Uterus (tissue), 2 donors: ENCODE measurements at regions not wholly inside any gene's neighbourhood (a gene's known extent, or its start where the extent isn't known, plus 50 kb on each side); places are given as distances from the start of the nearest gene placed in this dataset.

Experiments
- CTCF ChIP-seq, 4 experiments: fragments of 200-600 bp in 2 of 4; fragments of 450-650 bp in 2 of 4; sonication (generic) in 2 of 4; IDR thresholded peaks; one replicate each; pipeline ENCODE4 v1.5.1; 2016 to 2019; ENCODE audit warnings: antibody characterized with exemption in 4 of 4, mild to moderate bottlenecking in 2 of 4, moderate library complexity in 1 of 4
- POLR2A ChIP-seq, 2 donors: fragments of 450-650 bp; IDR thresholded peaks; one replicate each; pipeline ENCODE4 v1.6.1; 2016; ENCODE audit warnings: antibody characterized with exemption in 2 of 2, mild to moderate bottlenecking in 1 of 2, moderate library complexity in 1 of 2

DNA sequence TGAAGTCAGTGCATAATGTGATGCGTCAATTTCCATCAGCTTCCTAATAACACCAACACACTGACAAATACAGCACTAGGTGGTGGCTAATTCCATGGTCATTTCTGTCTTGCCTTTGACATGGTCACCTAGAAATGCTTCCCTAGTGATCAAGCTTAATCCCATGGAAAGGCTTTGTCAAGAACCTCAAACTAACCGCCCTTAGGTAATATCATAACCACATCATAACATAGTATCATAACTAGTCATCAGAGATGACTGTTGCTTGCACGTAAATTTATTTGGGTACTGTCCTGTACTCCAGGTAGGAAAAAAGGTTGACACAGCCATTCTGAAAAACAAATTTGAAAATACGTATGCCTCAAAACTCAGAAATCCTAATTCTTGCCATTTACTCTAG is 471.8 kb downstream of the IRS1 start:
- TF ChIP-seq POLR2A (IDR thresholded peaks at IDR 0.05) (no peak), CTCF (IDR thresholded peaks at IDR 0.05) (no peak)
